Erythroblast (primary cell): ENCODE measurements at regions not wholly inside any gene's neighbourhood (a gene's known extent, or its start where the extent isn't known, plus 50 kb on each side); places are given as distances from the start of the nearest gene placed in this dataset.

Experiments
- DNase-seq, 2 experiments: peaks; one replicate each; lab custom pipeline; 2025; lab: John Stamatoyannopoulos, UW
- GATA1 ChIP-seq: IDR thresholded peaks from 2 replicates; pipeline ENCODE4 v1.6.1; 2011; ENCODE audit warnings: low read depth, mild to moderate bottlenecking, control low read depth, low read length, moderate library complexity
- POLR2A ChIP-seq: IDR thresholded peaks from 2 replicates; pipeline ENCODE4 v1.6.1; 2011; ENCODE audit warnings: mild to moderate bottlenecking, low read length

DNA sequence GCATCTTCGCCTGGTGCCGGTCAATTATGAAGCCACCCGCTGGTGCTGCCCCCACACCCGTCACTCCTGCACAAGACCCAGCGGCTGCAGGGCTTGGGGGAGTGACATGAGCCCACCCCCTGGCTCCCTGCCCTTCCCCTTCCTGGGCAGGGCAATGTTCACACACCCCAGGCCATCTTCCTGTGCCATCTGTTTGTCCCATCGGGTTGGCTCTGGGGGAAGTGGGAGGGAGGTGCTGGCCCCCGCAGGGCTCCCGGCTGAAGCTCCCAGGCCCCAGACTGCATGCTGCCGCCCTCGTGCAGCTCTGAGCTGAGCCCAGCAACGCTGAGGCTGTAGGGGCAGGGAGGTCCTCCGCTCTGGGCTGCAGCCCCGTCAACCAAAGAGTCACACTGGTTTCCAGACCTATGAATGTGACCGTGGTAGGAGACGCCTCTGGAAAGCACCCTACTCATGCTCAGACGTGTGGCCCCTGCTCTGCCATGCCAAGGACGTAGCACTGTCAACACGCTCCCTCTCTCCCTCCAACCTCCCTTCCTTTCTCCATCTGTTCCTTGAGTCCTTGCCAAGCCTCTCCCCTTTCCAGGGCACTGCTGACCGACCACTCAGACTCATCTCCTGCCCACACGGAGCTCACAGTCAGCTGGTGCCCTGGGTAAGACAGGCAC is 140.4 kb downstream of the ENGASE start:
- no peak for DNase-seq
- TF ChIP-seq POLR2A = no peak
- TF ChIP-seq GATA1 = no peak

DNA sequence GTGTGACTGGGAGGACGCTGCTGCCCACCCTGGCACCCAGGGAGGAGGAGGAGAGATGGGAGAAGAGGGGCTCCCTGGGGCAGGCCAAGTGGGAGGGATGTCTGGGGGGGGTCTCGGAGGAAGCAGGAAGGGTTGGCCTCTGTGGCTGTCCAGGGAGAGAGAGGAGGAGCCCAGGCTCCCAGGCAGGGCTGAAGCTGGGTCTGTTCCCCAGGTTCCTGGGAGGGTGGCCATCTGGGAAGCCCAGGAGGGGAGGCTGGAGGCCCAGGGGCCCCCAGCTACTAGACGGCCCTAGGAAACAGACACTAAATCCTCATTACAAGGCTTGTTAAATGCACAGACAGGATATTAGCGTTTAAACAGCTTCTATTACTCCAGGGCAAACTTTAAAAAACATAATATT is 139.8 kb downstream of the ENGASE start:
- no peak for DNase-seq
- TF ChIP-seq GATA1 = no peak
- no peak for TF ChIP-seq POLR2A

DNA sequence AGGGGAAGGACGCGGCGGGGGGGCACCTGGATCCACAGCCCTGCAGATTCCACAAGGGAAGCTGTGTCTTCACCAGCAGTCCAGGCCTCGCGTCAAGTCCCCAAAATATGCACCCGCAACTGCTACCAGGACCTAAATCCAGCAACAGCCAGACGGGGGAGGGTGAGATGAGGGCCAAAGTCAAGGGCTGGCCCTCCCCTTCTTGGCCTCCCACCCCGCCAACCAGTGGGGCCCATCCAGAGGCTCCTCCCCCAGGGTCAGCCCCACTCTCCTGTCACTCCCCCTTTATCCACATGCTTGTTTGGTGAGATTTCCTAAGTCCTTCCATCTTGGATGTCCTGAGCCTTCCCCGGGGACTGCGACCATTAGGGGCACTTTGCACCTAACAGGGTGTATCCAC is 138.7 kb downstream of the ENGASE start:
- TF ChIP-seq POLR2A = no peak
- no peak for TF ChIP-seq GATA1
- no peak for DNase-seq

DNA sequence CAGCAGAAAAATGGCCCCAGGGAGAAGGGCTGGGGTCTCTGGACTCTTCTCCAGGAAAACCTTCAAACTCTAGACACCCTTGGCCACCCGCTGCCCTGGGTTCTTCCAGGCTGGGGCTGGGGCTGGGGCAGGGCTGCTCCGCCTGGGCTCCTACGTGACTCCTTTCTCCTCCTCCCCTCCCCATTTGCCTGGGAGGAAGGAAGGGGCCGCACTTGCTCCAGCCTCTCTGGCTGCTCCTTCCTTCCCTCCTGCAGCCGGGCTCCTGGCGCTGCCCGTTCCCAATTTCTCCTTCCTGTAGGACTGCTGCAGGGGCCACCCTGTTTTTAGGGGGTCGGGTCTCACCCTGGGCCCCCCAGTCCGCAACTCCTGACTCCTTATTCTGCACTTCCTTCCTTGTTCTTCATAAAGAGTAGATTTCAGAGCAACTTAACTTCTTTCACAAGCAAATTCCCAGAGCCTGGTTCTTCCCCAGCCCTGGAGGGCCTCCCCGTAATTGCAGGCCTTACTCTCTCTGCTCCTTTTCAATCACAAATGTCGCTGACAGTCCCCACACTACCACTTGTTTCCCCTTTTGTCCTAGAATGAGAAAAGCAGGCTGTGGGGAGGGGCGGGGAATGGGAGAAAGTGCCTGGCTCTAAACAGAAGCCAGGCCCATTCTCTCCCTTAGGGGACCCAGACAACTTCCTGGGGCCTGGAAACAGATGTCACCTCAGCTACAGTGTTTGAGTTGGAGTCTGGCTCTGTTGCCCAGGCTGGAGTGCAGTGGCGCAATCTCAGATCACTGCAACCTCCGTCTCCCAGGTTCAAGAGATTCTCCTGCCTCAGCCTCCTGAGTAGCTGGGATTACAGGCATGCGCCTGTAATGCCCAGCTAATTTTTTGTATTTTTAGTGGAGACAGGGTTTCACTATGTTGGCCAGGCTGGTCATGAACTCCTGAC is 137.8 kb downstream of the ENGASE start:
- TF ChIP-seq GATA1 (no peak), POLR2A (no peak)
- no peak for DNase-seq

DNA sequence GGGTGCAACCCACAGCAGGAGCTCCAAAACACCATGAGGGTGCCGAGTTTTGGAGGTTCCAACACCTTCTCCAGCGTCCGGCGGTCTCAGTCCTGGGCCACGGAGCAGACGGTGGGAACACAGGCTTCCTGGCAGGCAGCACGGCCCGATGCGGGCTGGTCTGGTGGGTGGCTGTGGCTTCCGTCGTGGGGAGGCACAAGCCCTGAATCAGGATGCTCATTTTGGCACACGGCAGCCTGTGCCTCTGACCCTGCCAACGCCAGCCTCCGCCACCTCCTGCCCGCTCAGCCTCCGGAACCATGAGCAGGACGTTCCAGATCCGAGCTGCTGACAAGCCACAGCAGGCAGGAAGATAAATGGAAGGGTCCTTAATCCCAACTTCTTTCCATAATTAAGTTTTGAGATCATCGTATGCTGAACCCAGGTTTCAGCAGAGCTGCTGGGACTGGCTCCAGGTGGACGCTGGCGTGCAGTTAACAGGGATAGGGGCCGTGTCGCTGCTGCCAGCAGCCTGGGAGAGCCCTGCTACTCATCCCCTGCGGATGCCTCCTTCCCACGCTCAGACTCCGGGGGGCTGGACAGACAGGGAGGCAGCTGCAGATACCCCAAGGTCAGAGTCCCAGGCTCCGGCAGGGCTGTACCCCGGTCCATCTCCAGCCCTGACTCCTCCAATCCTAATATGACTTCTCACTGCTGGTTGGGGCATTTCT is 136.6 kb downstream of the ENGASE start:
- no peak for TF ChIP-seq POLR2A
- TF ChIP-seq GATA1 = no peak
- no peak for DNase-seq

DNA sequence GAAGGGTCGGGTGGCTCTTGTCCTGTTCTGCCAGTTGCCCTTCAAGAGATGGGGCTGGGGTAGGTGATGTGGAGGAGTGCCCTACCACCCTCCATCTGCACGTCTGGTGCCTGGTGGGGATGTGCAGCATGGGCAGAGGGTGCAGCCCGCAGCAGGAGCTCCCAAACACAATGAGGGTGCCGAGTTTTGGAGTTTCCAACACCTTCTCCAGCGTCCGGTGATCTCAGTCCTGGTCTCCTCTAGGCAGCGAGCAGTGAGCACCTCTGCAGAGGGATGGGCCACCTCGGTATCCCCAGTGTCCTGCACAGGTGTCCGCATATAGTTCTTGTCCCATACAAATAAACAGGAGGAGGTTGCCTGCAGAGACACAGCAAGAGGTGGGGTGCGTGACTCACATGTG is 136.0 kb downstream of the ENGASE start:
- TF ChIP-seq POLR2A = no peak
- DNase-seq = no peak

DNA sequence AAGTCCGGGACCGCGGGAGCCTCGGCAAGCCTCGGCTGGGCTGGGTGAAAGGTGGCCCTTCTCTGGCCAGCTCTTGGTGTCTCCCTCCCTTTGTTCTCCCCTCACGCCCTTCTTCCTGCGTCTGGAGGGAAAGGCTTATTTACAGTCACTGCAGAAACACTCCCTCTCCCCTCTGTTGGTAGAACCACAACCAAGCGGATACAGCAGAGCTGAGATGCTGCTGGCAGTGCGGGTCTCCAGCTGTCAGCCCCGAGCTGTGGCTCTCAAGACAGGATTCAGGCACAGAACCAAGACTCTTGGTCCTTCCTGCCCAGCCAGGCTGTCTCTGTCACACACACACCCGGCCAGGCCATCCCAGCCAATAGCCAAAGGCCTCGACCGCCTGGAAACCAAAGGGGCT is 133.3 kb downstream of the ENGASE start:
- no peak for TF ChIP-seq GATA1

DNA sequence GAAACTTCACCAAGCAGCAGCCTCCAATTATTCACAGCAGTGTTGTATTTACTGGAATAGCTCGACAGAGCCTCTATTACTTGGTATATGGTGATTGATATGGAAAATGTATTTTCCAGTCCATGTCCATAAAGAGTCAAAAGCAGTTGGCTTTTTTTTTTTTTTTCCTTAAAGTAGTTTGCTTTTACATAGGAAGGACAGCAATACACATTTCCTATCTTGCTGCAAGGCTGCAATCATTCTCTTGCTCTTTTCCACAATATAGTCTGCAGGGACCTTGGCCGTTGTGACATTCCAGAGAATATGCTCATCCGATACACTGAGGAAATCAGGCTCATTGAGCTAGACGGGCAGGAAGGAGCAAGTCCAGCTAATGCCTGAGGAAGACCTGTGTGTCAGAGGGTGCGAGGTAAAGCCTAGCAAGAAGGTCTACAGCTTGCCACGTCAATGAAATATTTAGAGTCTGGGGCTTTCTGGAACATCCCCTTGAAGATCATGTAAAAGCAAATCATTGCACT is 131.1 kb downstream of the ENGASE start:
- TF ChIP-seq GATA1 = no peak
- no peak for TF ChIP-seq POLR2A
- DNase-seq = no peak

More for the DNA sequence above, 133.3 kb downstream of the ENGASE start:
- no peak for DNase-seq

DNA sequence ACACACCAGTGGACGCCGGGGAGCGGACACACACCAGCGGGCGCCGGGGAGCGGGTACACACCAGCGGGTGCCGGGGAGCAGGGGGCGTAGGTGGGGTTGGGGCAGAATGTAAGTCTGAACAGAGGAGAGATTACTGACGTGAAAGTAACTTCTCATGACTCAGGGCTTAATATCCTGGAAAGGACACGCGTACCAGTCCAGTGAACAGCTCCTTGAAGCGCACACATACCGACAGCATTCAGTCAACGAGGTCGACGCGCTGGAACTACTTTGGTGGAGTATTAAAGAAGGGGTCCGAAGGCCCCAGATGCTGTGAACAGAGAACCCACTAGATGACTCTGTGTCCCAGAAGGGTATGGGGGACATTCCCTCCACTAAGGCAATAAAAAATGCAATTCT is 129.6 kb downstream of the ENGASE start:
- no peak for TF ChIP-seq GATA1
- no peak for TF ChIP-seq POLR2A
- no peak for DNase-seq

DNA sequence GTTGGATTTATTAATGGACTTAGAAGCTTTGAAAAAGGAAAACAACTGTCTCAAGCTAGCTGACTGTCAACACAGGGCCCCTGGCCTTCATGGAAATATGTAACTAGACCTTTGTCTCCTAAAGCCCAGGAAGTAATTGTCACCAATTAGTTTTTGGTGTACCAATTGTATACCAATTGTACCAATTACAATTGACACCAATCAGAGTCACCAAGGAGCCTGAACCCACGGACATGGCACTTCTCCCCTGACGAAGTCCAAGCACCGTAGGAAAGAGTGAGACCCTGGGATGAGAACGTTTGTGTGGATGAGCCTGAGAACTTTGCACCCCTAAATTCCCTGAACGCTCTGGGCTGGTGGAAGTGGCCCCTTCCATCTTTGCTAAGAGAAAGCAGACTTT is 129.0 kb downstream of the ENGASE start:
- no peak for TF ChIP-seq GATA1
- no peak for DNase-seq

DNA sequence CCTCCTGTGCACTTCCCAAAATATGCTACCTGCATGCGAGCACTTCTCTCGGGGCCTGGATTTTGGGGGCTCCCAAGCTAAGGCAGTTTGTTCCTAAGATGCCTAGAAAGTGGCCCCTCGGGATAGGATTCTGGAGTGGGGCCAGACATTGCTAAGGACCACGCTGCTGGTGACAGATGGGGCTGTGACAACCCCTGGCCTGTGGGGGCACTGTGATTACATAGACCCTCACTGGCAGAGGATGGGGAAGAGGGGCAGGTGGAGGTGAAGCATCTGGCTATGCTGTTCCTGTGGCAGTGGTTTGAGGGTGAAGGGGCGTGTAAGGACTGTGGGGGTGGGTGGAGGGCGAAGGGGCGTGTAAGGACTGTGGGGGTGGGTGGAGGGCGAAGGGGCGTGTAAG is 128.4 kb downstream of the ENGASE start:
- TF ChIP-seq GATA1 (no peak), POLR2A (no peak)
- no peak for DNase-seq

DNA sequence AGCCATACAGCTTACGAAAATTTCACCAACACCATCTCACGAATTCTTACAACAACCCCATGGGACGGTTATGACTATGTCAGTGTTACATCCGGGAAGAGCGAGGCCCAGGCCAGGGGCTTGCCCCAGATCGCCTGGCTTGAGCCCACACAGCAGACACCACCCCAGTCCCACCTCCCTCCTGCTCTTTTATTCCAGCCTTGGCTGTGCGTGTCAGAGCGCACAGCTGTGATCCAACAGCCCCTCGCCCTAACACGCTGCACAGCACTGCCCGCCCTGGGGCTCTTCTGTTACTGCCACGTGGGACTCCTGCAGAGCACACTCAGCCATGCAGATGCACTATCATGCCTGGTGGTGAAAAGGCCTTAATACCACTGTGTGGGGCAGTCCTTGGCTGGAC is 127.9 kb downstream of the ENGASE start:
- DNase-seq = no peak
- TF ChIP-seq POLR2A (no peak), GATA1 (no peak)

DNA sequence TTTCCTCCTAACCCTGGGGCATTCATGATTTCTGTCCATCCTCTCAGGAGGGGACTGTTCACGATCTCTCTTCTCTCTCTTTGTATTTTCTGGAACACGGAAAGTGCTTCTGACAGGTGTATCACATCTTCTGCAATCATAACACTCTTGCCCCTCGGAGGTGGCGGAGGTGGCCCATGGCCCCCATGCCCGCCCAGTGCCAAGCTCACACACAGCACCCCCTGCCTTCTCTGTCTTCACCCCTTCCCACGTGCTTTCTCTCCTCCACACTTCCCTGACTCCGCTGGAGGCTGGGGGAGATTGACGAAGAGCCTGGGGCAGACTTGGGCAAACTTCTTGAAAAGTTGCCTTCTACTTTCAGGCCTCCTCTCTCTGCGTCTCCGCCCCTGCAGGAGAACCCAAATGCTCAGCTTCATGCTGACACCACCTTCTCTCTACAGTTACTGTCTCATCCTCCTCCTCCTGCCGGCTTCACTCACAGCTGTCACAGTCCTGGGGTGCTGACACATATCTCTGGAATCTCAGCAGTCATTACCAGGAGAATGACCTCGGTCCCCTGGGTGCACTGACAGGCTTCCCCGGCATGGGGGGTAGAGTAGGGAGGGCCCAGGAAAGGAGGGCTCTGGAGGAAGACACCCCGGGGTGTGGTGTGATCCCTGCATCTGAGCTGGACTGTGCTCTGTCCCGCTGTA is 127.1 kb downstream of the ENGASE start:
- DNase-seq = no peak
- no peak for TF ChIP-seq GATA1
- TF ChIP-seq POLR2A = no peak
